Activated CD4-positive, alpha-beta T cell treated with anti-CD3 and anti-CD28 coated beads for 24 hours (primary cell): ENCODE measurements at regions not wholly inside any gene's neighbourhood (a gene's known extent, or its start where the extent isn't known, plus 50 kb on each side); places are given as distances from the start of the nearest gene placed in this dataset.

Experiments used
- DNase-seq, 2 donors: peaks; one replicate each; pipeline ENCODE4 v3.0.0-alpha.2; 2020; ENCODE audit warnings: low read depth in 2 of 2

- no peak for DNase-seq
Measured at GRCh38 chr13:76516586-76516985, 369.6 kb downstream of the KCTD12 start.

GRCh38 chr13:76516013-76516412 lies 370.2 kb downstream of the KCTD12 start:
- no peak for DNase-seq

- DNase-seq: no peak
Measured at GRCh38 chr13:76512721-76513145, 373.5 kb downstream of the KCTD12 start.

GRCh38 chr13:76505437-76505836 lies 380.8 kb downstream of the KCTD12 start:
- DNase-seq: no peak

GRCh38 chr13:76503766-76504165 lies 382.4 kb downstream of the KCTD12 start:
- no peak for DNase-seq

GRCh38 chr13:76503291-76503690 lies 382.9 kb downstream of the KCTD12 start:
- no peak for DNase-seq

- DNase-seq: no peak
Measured at GRCh38 chr13:76500894-76501293, 385.3 kb downstream of the KCTD12 start.

GRCh38 chr13:76499891-76500290 lies 386.3 kb downstream of the KCTD12 start:
- DNase-seq: no peak

- no peak for DNase-seq
Measured at GRCh38 chr13:76489274-76489673, 396.9 kb downstream of the KCTD12 start.

GRCh38 chr13:76481738-76482137 lies 404.5 kb downstream of the KCTD12 start:
- no peak for DNase-seq

GRCh38 chr13:76474966-76475365 lies 411.2 kb downstream of the KCTD12 start:
- no peak for DNase-seq

GRCh38 chr13:76474356-76474755 lies 411.8 kb downstream of the KCTD12 start:
- DNase-seq: no peak

GRCh38 chr13:76473552-76474134 lies 412.6 kb downstream of the KCTD12 start:
- peak; percentile 57 to 59 for DNase-seq

GRCh38 chr13:76472916-76473315 lies 413.3 kb downstream of the KCTD12 start:
- no peak for DNase-seq

- DNase-seq: no peak
Measured at GRCh38 chr13:76471486-76471885, 414.7 kb downstream of the KCTD12 start.

- no peak for DNase-seq
Measured at GRCh38 chr13:76470991-76471390, 415.2 kb downstream of the KCTD12 start.

- no peak for DNase-seq
Measured at GRCh38 chr13:76466043-76466442, 420.2 kb downstream of the KCTD12 start.

- no peak for DNase-seq
Measured at GRCh38 chr13:76463314-76463713, 422.9 kb downstream of the KCTD12 start.

GRCh38 chr13:76461999-76462398 lies 424.2 kb downstream of the KCTD12 start:
- DNase-seq: no peak

GRCh38 chr13:76461484-76461883 lies 424.7 kb downstream of the KCTD12 start:
- no peak for DNase-seq

- no peak for DNase-seq
Measured at GRCh38 chr13:76459863-76460262, 426.3 kb downstream of the KCTD12 start.

GRCh38 chr13:76455960-76456359 lies 430.2 kb downstream of the KCTD12 start:
- no peak for DNase-seq

- DNase-seq: no peak
Measured at GRCh38 chr13:76454991-76455390, 431.2 kb downstream of the KCTD12 start.

GRCh38 chr13:76449716-76450115 lies 436.5 kb downstream of the KCTD12 start:
- no peak for DNase-seq
